ENCODE measurements at regions not wholly inside any gene's neighbourhood (a gene's known extent, or its start where the extent isn't known, plus 50 kb on each side); places are given as distances from the start of the nearest gene placed in this dataset.

GRCh38 chr4:112853662-112854256, 195.7 kb upstream of the ANK2 start:
- peak; percentile 64 for TF ChIP-seq CTCF (conservative IDR thresholded peaks at IDR 0.05; ENCODE audit: low read depth, low read length)
- TF ChIP-seq EZH2 (IDR thresholded peaks at IDR 0.05; ENCODE audit: low read length, unreplicated experiment) = no peak

All from PC-3 (cell line).